ENCODE measurements at regions not wholly inside any gene's neighbourhood (a gene's known extent, or its start where the extent isn't known, plus 50 kb on each side); places are given as distances from the start of the nearest gene placed in this dataset.

DNA sequence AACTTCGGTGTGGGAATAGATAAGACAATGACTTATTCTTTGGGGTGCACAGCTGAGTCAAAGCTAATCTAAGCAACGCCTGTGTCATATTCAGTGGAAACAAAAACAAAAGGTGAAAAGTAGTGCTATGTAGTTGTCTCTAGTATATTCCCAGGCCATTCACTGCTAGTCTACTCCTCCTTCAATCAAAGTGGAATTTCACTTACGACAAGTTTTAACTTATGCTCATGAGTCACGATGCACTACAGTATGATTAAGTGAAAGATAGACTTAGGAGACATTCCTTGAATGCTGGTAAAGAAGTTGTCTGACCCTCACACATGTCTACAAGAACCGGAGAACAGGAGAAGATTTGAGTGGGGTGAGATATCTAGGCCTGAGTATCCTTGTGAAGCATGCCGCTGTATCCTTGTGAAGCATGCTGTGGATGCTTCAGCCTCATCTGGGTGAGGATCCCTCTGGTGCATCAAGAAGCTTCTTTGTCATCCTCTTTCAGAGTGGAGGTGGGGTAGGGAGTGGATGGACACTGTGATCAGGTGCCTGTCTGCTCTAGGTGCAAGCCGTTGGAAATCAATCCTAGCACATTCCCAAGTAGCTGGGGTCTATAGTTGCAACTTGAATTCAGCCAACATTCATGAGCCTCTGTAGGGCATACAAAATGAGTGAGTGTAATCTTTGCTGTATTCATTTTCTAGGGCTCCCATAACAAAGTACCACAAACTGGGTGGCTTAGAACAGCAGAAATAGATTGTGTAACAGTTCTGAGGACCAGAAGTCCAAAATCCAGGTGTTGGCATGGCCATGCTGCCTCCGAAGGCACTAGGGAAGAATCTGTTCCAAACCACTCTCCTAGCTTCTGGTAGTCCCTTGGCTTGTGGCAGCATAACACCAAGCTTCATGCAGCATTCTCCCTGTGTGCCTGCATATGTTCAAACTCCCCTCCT, 173.5 kb upstream of the FN1 start:
- H3K36me3 ChIP-seq = no peaks in the 10 kb centered on the region
- H3K4me1 ChIP-seq = no peaks in the 10 kb centered on the region
- intact Hi-C loops (cut with micrococcal nuclease) = no loop called here
- no peak overlapping the region for H3K4me3 ChIP-seq
- no peaks in the 10 kb centered on the region for H3K27me3 ChIP-seq (ENCODE audit: low read depth)
- H3K9me3 ChIP-seq (replicated peaks) = no peaks in the 10 kb centered on the region
- TF ChIP-seq, protein P1, sequence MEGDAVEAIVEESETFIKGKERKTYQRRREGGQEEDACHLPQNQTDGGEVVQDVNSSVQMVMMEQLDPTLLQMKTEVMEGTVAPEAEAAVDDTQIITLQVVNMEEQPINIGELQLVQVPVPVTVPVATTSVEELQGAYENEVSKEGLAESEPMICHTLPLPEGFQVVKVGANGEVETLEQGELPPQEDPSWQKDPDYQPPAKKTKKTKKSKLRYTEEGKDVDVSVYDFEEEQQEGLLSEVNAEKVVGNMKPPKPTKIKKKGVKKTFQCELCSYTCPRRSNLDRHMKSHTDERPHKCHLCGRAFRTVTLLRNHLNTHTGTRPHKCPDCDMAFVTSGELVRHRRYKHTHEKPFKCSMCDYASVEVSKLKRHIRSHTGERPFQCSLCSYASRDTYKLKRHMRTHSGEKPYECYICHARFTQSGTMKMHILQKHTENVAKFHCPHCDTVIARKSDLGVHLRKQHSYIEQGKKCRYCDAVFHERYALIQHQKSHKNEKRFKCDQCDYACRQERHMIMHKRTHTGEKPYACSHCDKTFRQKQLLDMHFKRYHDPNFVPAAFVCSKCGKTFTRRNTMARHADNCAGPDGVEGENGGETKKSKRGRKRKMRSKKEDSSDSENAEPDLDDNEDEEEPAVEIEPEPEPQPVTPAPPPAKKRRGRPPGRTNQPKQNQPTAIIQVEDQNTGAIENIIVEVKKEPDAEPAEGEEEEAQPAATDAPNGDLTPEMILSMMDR (IDR thresholded peaks at IDR 0.05; ENCODE audit: borderline replicate concordance) = no peak
- DNase-seq = no peak
- no peak overlapping the region for H3K27ac ChIP-seq (replicated peaks)

DNA sequence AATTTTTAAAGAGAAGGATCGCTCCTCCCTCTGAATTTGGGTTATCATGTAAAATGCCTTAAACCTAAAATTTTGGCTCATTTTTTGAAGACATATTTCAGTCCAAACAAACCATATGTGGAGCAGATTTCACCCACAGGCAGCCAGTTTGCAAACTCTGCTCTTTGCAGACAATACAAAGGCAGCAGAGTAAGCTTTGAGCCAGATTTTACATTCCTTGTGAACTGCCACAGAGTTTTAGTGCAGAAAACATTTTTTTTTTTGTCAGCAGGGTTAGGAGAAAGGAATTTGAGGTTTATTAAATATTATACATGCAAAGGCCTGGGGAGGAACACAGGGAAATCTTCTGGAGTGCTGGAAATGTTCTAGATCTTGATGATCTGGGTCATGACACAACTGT, 171.9 kb upstream of the FN1 start:
- H3K4me1 ChIP-seq = no peaks in the 10 kb centered on the region
- intact Hi-C loops (cut with micrococcal nuclease) = no loop called here

DNA sequence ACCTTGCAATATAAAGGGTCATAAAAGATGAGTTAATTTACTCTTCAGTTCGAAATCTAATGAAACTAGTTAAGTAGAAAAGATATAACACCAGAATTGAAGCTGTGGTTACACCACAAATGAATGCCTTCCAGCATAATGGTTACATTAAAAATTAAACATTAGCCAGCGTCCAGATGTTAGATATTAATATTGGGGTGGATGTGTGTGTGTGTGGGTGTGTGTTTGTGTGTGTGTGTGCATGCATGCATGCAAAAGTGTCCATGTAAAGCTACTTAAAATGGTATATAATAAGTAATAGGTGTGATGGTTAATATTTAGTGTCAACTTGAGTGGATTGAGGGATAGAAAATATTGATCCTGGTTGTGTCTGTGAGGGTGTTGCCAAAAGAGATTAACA, 170.4 kb upstream of the FN1 start:
- H3K4me3 ChIP-seq = no peak overlapping the region
- intact Hi-C loops (cut with micrococcal nuclease) = no loop called here
- no peaks in the 10 kb centered on the region for H3K4me1 ChIP-seq
- no peaks in the 10 kb centered on the region for H3K9me3 ChIP-seq (replicated peaks)
- H3K27ac ChIP-seq (replicated peaks) = no peak overlapping the region
- H3K36me3 ChIP-seq = no peaks in the 10 kb centered on the region
- TF ChIP-seq, protein P1 (IDR thresholded peaks at IDR 0.05; ENCODE audit: borderline replicate concordance) = no peak
- DNase-seq = no peak
- H3K27me3 ChIP-seq (ENCODE audit: low read depth) = no peaks in the 10 kb centered on the region

More for the DNA sequence above, 171.9 kb upstream of the FN1 start:
- no peak overlapping the region for H3K27ac ChIP-seq (replicated peaks)
- no peaks in the 10 kb centered on the region for H3K36me3 ChIP-seq
- no peaks in the 10 kb centered on the region for H3K27me3 ChIP-seq (ENCODE audit: low read depth)
- TF ChIP-seq, protein P1 (IDR thresholded peaks at IDR 0.05; ENCODE audit: borderline replicate concordance) = no peak
- H3K4me3 ChIP-seq = no peak overlapping the region
- no peak for DNase-seq
- H3K9me3 ChIP-seq (replicated peaks) = no peaks in the 10 kb centered on the region

DNA sequence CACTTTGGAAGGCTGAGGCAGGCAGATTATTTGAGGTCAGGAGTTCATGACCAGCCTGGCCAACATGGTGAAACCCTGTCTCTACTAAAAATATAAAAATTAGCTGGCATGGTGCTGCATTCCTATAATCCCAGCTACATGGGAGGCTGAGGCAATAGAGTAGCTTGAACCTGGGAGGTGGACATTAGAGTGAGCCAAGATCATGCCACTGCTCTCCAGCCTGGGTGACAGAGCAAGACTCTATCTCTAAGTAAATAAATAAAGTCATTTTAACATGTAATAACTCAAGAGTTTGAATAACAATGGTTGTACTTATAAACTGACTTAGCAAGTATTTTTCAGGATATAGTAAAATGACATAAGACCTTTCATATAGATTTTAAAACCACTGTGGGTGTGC, 169.3 kb upstream of the FN1 start:
- DNase-seq = no peak
- no peak overlapping the region for H3K27ac ChIP-seq (replicated peaks)
- no peaks in the 10 kb centered on the region for H3K4me1 ChIP-seq
- TF ChIP-seq, protein P1 (IDR thresholded peaks at IDR 0.05; ENCODE audit: borderline replicate concordance) = no peak
- no peaks in the 10 kb centered on the region for H3K36me3 ChIP-seq
- H3K27me3 ChIP-seq (ENCODE audit: low read depth) = no peaks in the 10 kb centered on the region
- intact Hi-C loops (cut with micrococcal nuclease) = no loop called here
- H3K4me3 ChIP-seq = no peak overlapping the region
- no peaks in the 10 kb centered on the region for H3K9me3 ChIP-seq (replicated peaks)

DNA sequence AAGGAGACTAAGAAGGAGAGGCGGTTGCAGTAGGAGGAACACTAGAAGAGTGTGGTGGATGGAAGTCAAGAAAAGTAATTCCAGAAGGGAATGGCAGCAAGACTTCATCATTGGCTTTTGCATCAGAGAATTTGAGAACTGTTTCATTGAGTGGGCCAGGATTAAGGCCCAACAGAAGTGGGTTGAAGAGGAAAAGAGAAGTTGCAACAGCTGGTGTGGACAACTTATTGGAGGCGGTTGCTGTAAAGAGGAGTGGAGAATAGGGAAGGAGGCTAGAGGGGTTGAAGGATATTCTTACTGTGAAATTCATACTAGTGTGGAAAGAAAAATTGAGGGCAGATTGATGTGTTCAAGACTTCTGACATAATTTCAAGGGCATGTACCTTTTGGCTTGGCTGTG, 168.7 kb upstream of the FN1 start:
- Histone ChIP-seq H3K9me3 (replicated peaks) (no peaks in the 10 kb centered on the region), H3K27ac (replicated peaks) (no peak overlapping the region), H3K36me3 (no peaks in the 10 kb centered on the region), H3K4me3 (no peak overlapping the region), H3K4me1 (no peaks in the 10 kb centered on the region), H3K27me3 (ENCODE audit: low read depth) (no peaks in the 10 kb centered on the region)
- intact Hi-C loops (cut with micrococcal nuclease) = no loop called here
- TF ChIP-seq, protein P1 (IDR thresholded peaks at IDR 0.05; ENCODE audit: borderline replicate concordance) = no peak
- DNase-seq = no peak
